ENCODE measurements at regions not wholly inside any gene's neighbourhood (a gene's known extent, or its start where the extent isn't known, plus 50 kb on each side); places are given as distances from the start of the nearest gene placed in this dataset.

DNA sequence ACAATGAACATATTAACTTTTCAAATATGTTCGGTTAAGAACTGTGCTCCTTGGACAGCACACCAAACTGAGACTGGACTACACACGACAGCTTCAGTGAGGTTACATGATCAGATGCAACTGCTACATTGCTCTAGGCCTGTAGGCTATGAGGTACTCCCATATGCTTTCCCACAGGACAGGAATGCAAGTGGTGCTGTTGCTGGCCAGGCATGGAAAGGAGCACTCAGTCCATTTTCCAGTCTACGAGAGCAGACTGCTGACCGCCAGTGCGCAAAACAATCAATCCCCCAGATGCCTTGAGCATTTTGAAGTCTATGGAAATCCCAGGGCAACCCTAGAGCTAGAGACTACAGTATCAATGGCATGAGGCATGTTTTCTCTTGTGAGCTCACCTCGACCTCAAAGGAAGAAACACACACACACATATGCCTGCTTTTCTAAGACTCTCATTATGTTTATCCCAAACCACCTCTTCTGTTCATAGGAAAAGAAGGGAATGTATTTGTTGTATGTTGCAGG is 70.8 kb upstream of the SPP1 start:
- TF ChIP-seq CTCF (IDR thresholded peaks at IDR 0.05 in 8 of 11, conservative IDR thresholded peaks at IDR 0.05 in 3 of 11), result no peak
- no peak for TF ChIP-seq POLR2A (IDR thresholded peaks at IDR 0.05)
